Right cardiac atrium (tissue), 5 donors: ENCODE measurements at regions not wholly inside any gene's neighbourhood (a gene's known extent, or its start where the extent isn't known, plus 50 kb on each side); places are given as distances from the start of the nearest gene placed in this dataset.

Source experiments
- ATAC-seq, 2 donors: fragments of 200-7000 bp; cut with Tn5 transposase; one replicate each; pipeline versions ENCODE4 v1.8.0 to v1.9.1; 2020; ENCODE audit warnings: moderate library complexity in 2 of 2, mild to moderate bottlenecking in 1 of 2
- DNase-seq, 3 donors: peaks; one replicate each; pipeline ENCODE4 v3.0.0-alpha.2; 2020
- H3K27ac ChIP-seq: one replicate; pipeline ENCODE4 v1.5.1; 2013; ENCODE audit warnings: mild to moderate bottlenecking, low read length, control low read depth, moderate library complexity
- H3K27me3 ChIP-seq: one replicate; pipeline ENCODE4 v1.6.1; 2013; ENCODE audit not compliant: control insufficient read depth, insufficient read depth
- H3K4me1 ChIP-seq: one replicate; pipeline ENCODE4 v1.6.1; 2013; ENCODE audit warnings: low read length; ENCODE audit not compliant: control insufficient read depth, insufficient read depth
- H3K4me3 ChIP-seq: one replicate; pipeline ENCODE4 v1.5.1; 2013; ENCODE audit warnings: low read length, control low read depth
- H3K9me3 ChIP-seq: one replicate; pipeline ENCODE4 v1.6.1; 2013; ENCODE audit warnings: low read length; ENCODE audit not compliant: control insufficient read depth
- WGBS: extraction: QIAGEN DNeasy Blood & Tissue Kit; methylation state at CpG from one replicate; pipeline ENCODE4 v1.1.7; 2013; 5-methylcytosine and 5-hydroxymethylcytosine counted together
- intact Hi-C, 4 donors: fragments of 100-400 bp; cut with DNase I; formaldehyde crosslinking; loops; one replicate each; pipeline versions ENCODE4 v1.11.0 to v1.14.0; 2022 to 2023
- donor health status: healthy with polysubstance abuse.
- donor health status: DM: no; HTN: yes; CAD: no.
- donor health status: DM: no; HTN: no; CAD: no.
- donor health status: DM: no; HTN: yes; CAD: no; lungs with severe emphysema.
- donor health status: DM: yes; HTN: yes; CAD: no.

DNA sequence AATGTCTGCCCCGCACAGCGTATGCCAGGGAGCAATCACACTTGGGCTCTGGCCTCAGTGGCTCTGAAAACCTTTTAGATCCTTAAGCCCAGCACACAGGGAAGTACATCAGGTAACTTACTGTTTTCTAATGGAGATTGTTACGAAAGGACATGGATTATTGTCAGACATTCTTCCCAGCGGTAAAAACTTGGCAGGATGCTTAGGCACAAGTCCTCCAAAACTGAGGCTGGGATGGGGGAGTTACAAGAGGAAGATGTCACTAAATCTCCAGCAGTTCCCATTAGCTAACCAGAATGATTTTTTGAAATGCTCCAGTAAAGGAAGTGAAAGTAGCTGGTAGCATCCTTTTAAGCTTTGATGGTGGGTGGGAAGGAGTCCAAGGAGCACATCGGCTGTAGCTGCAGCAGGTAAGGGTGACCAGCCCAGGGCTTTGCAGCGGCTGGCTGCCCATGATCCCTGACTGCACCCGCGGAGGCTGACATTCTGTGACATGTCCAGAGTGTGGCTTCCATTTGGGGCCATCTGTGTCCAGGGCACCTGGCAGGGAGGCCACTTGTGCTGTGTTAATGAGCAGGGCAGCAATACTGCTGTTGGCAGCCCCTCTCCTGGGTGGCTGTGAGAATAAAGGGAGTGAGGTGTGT, 165.8 kb downstream of the GADD45G start:
- intact Hi-C loops = no loop called here
- DNase-seq = peak in 1 of 3 donors; percentile 41
- H3K27ac ChIP-seq = no peak overlapping the region
- no peaks in the 10 kb centered on the region for H3K9me3 ChIP-seq
- no peak overlapping the region for H3K4me3 ChIP-seq
- WGBS = 69% methylated on average over 8 of the region's 8 CpGs
- ATAC-seq = peak in 1 of 2 donors; percentile 59
- H3K27me3 ChIP-seq = no peaks in the 10 kb centered on the region
- H3K4me1 ChIP-seq = no peaks in the 10 kb centered on the region

DNA sequence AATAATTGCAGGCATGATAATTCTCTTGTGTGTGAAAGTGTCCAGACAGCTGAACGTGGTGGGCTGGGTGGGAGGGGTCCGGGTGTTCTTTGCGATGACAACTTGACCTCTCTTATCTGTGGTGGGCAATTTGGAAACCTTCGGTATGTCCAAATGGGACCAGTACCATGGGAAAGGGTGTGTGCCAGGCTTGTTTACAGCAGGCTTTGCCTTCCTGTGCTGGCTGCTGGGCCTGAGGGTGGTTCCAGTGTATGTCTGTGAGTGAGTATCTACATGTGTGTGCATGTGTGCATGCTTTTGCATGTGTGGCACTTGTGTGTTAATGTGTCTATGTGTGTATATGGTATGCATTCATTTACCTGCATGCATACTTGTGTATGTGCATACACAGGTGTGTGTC, 166.4 kb downstream of the GADD45G start:
- no peak for DNase-seq
- intact Hi-C loops = no loop called here
- H3K4me1 ChIP-seq = no peaks in the 10 kb centered on the region
- no peak for ATAC-seq
- H3K27ac ChIP-seq = no peak overlapping the region
- H3K4me3 ChIP-seq = no peak overlapping the region
- no peaks in the 10 kb centered on the region for H3K9me3 ChIP-seq
- WGBS = 49% methylated on average over 4 of the region's 4 CpGs
- no peaks in the 10 kb centered on the region for H3K27me3 ChIP-seq

DNA sequence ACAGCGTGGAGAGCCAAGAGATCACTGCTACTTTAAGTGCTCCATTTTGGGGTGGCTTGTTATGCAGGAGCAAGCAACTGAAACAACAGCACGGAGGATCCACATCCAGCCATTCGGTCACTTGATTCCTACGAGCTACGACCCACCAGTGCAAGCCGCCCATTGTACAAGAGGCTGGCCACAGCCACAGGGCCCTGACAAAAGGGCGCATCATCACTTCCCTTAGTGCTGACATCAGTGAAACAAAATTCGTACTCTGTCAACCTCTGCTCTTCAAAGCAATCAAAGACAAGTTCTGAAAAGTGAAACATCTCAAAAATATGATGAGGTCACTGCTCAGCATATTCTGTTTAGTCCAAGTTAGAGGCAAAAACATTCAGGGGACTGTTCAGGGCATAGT, 168.4 kb downstream of the GADD45G start:
- no peak for ATAC-seq
- 82% methylated on average over 8 of the region's 8 CpGs for WGBS
- intact Hi-C loops = no loop called here

DNA sequence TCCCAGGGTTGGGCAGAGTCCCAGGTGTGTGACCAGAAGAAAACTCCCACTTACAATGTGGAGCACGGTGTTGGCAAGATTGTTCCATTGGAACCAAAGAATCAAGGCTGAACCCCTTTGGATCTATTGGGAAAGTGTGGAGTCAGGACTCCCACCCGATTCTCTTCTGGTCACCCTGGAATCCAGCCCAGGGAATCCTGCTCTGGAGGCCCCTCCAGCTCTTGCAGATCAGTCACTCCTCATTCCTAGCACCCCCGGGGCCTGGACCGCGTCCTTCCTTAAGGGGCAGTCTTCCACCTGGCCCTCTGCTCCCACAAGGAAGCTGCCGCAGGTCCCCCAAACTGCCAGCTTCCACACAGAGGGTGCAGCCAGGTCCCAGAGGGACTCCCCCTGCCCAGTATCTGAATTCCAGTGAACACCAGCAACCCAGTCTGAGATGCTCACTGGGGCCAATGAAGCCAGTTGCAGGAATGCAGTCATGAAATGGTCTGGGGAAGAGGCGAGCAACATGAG, 170.1 kb downstream of the GADD45G start:
- ATAC-seq (no peak), DNase-seq (no peak)
- Histone ChIP-seq H3K4me3 (no peak overlapping the region), H3K4me1 (peaks cover 5% of the 10 kb centered on the region), H3K27me3 (no peaks in the 10 kb centered on the region), H3K9me3 (no peaks in the 10 kb centered on the region), H3K27ac (no peak overlapping the region)
- 94% methylated on average over 7 of the region's 7 CpGs for WGBS
- intact Hi-C loops = no loop called here

More for the DNA sequence above, 168.4 kb downstream of the GADD45G start:
- no peaks in the 10 kb centered on the region for H3K9me3 ChIP-seq
- H3K27ac ChIP-seq = no peak overlapping the region
- H3K4me3 ChIP-seq = no peak overlapping the region
- DNase-seq = peak in 1 of 3 donors; percentile 12
- H3K27me3 ChIP-seq = no peaks in the 10 kb centered on the region
- H3K4me1 ChIP-seq = no peaks in the 10 kb centered on the region

DNA sequence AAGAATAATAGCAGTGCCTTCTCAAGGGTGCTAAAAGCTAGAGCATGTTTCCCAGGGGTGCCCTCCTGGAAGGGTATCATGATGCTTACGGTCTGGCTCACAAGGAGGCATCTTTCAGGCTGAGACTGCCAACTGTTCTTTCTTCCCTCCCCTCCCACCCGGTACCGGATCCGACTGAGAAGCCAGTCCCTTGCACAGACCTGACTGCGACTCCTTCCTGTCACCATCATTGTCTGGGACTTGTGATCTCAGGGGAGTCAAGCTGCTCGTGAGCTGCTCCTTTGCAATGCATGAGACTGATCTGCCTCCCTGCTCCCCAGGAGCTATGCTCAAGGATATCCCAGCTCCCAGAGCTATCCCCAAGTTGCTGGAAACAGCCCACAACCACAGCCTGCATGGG, 170.8 kb downstream of the GADD45G start:
- no peak overlapping the region for H3K27ac ChIP-seq
- intact Hi-C loops = no loop called here
- H3K4me1 ChIP-seq = peaks cover 5% of the 10 kb centered on the region
- H3K27me3 ChIP-seq = no peaks in the 10 kb centered on the region
- H3K4me3 ChIP-seq = no peak overlapping the region
- H3K9me3 ChIP-seq = no peaks in the 10 kb centered on the region
- 72% methylated on average over 6 of the region's 6 CpGs for WGBS
- no peak for DNase-seq
- no peak for ATAC-seq

DNA sequence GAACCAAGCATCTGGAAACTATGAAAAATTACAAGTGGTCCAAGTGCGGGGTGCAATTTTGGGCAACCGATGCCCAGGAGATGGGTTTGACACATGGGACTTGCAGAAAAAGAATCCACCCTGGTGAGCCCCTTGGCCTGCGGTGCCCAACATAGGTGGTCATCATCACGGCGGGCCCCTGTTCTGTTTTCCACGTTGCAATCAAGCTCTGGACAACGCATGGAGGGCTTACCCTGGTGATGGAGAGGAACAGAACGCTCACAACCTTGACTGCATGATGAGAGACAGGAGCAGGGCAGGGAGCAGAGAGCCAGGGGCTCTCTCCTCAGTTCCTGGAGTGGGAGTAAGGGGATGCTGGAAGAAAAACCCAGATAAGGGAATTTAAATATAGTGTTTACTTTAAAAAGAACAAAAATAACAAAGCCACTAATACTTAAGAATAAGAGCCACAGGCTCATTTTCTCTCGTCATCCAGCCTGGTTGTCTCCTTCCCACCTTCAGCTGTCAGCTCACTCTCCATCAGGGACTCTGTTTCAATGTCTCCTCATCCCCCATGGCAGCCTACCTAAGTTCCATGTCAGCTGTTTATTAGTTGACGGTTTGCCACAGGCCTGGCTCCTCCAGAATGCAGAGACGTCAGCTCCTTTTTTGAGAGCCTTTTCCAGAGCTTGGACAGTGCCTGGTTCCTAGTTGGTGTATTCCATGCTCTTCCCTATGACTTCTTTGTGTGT, 172.1 kb downstream of the GADD45G start:
- 80% methylated on average over 11 of the region's 11 CpGs for WGBS
- Histone ChIP-seq H3K27me3 (no peaks in the 10 kb centered on the region), H3K27ac (no peak overlapping the region), H3K9me3 (no peaks in the 10 kb centered on the region), H3K4me3 (no peak overlapping the region), H3K4me1 (peaks cover 11% of the 10 kb centered on the region)
- ATAC-seq = no peak
- no peak for DNase-seq
- intact Hi-C loops = no loop called here

DNA sequence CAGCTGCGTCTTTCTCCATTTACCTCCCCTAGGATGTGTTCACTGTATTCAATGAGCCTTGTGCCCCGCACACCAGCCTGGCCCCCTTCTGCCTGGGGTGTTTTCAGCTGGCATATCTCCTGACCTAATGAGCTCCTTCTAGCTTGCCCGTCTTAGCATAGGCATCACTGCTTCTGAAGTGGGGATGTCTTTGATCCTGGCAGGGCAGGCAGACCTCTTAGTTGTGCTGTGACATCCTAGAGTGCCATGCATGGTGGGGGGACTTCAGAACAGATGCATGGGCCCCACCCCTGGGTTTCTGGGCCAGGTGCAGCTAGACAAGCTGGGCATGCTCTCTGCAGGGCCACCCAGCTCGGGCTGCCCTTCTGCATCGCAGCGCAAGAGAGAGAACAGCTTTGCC, 172.7 kb downstream of the GADD45G start:
- intact Hi-C loops = no loop called here
- H3K4me1 ChIP-seq = peaks cover 11% of the 10 kb centered on the region
- WGBS = 78% methylated on average over 6 of the region's 6 CpGs
- H3K27ac ChIP-seq = no peak overlapping the region
- no peak overlapping the region for H3K4me3 ChIP-seq
- H3K27me3 ChIP-seq = no peaks in the 10 kb centered on the region
- DNase-seq (no peak), ATAC-seq (no peak)
- H3K9me3 ChIP-seq = no peaks in the 10 kb centered on the region

DNA sequence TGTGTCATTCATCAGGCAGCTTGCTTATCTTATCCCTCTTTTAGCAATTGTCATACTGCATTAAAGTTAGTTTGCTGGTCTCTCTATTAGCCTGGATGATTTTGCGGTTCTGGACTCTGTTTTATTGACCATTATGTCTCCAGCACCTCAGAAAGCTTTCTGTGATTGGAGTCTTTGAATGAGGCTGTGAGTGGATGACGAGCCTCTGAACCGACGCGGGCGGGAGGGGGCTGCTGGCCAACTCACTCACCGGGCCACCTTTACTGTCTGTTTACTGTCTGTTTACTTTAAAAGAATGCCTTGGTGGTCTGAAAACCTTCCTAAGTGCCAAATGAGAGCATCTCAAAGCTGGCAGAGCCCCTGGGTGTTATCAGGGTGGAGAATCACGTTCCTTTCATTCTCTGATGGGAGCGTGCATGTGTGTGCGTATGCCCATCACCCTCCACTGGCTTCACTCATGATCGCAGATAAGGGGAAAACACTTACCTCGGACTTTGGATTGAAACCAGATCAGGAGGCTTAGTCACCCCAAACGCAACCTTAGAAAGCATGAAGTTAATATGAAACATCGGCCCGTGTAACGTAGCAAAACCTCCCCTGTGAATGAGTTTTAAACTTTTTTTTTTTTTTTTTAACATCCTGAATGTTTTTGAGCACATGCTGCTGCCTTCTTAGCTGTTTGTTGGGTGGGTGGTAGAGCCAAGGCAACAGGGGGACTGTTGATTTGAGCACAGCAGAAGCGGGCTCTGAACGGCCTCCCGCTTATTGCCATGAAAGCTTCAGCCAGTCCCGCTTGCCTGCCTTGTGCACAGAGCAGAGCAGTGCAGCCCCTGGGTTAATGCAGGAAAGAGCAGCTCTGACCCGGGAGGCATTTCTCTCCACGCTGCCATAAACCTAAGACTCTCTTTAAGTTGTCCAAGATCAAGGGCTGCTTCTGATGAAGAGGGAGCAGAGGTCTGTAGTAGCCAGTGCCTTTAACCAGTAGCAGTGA, 173.6 kb downstream of the GADD45G start:
- Histone ChIP-seq H3K27ac (no peak overlapping the region), H3K9me3 (no peaks in the 10 kb centered on the region), H3K4me1 (peaks cover 11% of the 10 kb centered on the region), H3K4me3 (no peak overlapping the region), H3K27me3 (no peaks in the 10 kb centered on the region)
- DNase-seq (peak in 1 of 3 donors; percentile 17), ATAC-seq (peak; percentile 10 to 40)
- WGBS = 58% methylated on average over 22 of the region's 22 CpGs
- intact Hi-C loops = no loop called here

DNA sequence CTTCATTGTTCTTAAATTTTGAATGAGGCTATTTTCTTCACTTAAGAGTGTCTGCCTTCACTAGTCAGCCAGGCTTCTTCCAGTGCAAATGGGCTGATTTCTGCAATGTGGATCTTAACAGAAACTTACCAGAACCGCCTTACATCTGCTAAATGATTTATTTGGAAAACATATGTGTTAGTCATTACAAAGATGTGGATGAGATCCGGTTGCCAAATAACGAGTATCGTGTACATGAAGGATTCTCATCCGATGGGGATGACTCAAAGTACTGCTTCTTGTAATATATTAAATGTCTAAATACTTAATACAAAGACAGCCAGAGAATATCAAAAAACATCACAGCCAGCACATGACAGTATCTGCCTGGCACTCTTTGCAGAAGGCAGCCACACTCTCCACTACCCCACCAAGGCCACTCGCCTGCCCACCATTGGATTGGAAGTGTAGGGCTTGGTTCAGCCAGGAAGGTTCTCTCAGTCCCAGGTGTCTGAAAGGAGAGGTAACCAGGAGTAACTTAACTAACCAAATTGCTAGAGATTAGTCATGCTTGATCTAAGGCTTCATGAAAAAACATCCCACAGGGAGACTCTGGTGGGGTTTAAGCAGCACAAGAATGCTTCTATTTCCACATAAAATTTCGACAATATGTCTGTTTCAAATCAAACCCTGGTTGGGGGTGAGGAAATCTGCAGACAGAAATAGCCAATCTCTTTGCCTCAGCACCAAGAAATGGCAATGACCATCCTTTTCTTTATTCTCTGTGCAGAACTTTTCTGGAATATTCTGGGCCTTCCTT, 174.8 kb downstream of the GADD45G start:
- intact Hi-C loops = no loop called here
- H3K27me3 ChIP-seq = no peaks in the 10 kb centered on the region
- no peaks in the 10 kb centered on the region for H3K9me3 ChIP-seq
- no peak for DNase-seq
- H3K27ac ChIP-seq = no peak overlapping the region
- 82% methylated on average over 7 of the region's 7 CpGs for WGBS
- ATAC-seq = no peak
- no peak overlapping the region for H3K4me3 ChIP-seq
- H3K4me1 ChIP-seq = peaks cover 11% of the 10 kb centered on the region

DNA sequence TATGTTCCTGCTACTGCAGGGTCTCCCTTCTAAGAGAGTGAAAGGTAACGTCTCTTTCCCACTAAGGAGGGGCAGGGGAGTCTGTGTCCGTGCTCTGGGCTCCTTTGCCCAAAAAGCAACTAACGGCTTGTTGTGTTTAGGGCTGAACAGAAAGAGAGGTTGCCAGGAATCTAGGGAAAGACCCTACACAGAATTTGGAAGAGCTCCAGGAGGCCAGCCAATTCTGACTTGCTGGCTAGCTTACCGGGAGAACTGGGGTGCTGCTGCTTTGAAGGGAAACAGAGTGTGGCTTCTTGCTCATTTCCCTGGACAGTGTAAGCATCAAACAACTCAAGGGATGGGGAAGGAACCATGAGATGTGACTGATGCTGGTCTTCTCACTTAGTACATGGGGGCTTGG, 176.1 kb downstream of the GADD45G start:
- no peaks in the 10 kb centered on the region for H3K9me3 ChIP-seq
- H3K27ac ChIP-seq = no peak overlapping the region
- H3K27me3 ChIP-seq = no peaks in the 10 kb centered on the region
- 49% methylated on average over 4 of the region's 4 CpGs for WGBS
- H3K4me1 ChIP-seq = peaks cover 11% of the 10 kb centered on the region
- no peak overlapping the region for H3K4me3 ChIP-seq
- DNase-seq (no peak), ATAC-seq (no peak)
- intact Hi-C loops = no loop called here
